Stimulated activated CD4-positive, alpha-beta T cell treated with anti-CD3 and anti-CD28 coated beads, Interleukin-12 subunit alpha, Interleukin-12 subunit beta, amount 100 ng/mL, for 24 hours (primary cell): ENCODE measurements at regions not wholly inside any gene's neighbourhood (a gene's known extent, or its start where the extent isn't known, plus 50 kb on each side); places are given as distances from the start of the nearest gene placed in this dataset.

Source experiments
- DNase-seq, 2 experiments: peaks; one replicate each; pipeline ENCODE4 v3.0.0-alpha.2; 2020; ENCODE audit warnings: low read depth in 2 of 2

DNA sequence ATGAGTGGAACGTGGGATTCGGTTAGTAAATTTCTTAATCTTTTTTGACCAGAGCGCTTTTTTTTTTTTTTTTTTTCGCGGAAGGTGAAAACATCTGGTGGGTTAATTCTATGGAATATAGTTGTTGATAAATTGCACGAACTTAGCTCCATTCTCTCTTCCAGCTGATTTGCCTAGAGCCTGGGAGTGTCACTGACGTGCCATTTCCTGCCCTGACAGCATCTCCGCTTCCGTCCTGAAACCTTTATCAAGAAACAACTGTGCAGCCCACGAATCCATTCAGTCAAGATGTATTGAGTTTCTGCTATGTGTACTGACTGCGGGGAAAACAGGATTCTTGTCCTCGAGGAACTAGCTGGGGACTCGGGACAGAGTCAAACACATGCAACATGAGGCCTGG lies 59.5 kb upstream of the TGM3 start:
- DNase-seq = no peak

DNA sequence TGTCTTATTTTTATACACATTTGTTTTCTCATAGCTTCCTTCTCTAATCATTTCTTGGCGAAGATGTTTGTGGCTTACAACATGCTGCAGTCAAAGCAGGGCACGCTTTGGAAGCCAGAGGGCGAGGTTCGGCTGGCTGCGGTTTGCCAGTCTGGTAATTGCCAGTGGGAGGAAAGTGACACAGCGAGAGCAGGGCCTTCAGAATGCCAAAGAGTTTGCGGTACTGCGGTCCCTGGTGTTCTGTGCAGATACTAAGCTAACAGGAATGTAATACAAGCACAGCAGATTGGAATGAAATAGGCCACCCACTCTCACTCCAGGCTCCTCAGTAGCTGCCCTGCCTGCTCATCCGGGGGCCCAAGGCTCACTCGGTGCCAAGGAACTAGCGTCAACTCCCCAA lies 58.7 kb upstream of the TGM3 start:
- no peak for DNase-seq

DNA sequence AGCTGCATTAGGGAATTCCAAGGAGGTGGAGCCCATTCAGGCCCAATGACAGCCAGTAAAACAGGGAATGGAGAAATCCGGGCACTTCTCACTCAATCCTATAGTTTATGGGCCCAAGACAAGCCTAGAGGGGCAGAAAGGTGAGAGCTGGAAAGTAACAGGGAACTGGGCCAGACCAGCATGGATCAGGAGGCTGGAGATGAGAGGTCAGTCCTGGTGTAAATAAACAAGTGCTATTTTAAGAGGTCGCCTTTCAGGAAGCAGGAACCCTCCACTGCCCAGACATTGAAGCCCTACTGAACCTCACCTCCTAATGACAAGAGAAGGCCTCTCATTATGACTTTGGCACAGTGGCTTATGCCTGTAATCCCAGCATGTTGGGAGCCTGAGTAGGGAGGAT lies 57.2 kb upstream of the TGM3 start:
- no peak for DNase-seq

DNA sequence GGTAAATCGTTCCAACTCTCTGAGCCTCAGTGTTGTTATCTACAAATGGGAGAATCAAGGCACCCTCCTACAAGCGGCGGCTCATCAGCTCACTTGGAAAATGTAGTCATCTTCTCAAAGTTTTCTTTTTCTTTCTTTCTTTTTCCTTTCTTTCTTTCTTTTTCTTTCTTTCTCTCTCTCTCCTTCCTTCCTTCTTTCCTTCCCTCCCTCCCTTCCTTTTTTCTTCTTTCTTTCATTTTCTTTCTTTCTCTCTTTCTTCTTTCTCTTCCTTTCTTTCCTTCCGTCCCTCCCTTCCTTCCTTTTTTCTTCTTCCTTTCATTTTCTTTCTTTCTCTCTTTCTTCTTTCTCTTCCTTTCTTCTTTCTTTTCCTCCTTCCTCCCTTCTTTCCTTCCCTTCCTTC lies 55.0 kb upstream of the TGM3 start:
- no peak for DNase-seq

DNA sequence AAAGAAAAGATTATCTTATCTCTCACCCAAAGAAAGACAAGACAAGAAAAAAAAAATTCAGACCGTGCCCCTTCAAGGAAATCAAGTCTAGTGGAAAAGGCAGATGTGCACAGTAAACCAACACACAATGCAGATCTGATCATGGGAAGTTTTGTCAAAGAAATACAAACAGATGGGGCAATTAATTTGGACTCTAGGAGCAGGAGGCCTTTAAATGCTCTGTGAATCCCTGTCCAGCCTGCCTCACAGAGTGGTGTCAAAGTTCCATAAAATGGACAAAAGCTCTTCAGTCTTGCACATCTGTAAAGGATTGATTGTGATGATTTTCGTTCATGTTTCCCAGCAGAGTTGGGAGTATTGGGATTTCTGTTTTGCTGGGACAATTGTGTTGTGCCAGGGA lies 53.1 kb upstream of the TGM3 start:
- no peak for DNase-seq

DNA sequence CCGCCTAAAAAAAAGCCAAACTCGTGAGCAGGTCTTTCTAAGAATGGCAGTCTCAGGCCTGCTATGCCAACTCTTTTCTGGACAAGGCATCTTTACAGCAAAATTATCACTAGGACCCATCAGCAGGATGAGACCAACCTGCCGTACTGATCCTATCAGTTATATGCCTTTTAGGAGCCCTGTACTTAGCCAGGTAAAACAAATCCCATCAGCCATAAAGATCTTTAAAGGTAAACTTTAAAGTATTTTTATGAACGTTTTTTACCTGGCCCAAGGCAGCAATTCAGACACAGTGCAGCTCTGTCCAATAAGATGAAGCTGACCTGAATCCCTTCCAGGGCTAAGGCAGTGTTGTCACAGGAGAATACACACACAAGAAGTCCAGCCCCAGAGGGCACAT lies 51.3 kb upstream of the TGM3 start:
- no peak for DNase-seq

DNA sequence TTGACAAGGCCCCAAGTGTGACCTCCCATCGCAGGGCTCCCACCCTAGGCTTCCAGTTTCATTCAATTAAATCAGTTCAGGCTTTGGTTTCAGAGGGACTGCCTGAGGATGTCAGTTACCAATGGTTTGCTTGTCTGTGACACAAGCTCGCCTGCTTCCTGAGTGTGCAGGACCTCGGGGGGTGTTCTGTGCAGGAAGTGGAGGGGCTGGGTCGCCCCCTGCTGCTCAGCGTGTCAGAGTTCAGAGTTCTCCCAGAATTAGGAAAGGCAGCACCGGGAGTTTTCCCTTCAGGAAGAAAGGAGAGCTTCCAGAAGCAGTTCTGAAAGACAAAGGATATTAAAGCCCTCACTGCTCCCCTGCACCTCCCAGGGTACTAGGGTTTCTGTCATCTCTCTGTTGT lies 50.8 kb upstream of the TGM3 start:
- no peak for DNase-seq

DNA sequence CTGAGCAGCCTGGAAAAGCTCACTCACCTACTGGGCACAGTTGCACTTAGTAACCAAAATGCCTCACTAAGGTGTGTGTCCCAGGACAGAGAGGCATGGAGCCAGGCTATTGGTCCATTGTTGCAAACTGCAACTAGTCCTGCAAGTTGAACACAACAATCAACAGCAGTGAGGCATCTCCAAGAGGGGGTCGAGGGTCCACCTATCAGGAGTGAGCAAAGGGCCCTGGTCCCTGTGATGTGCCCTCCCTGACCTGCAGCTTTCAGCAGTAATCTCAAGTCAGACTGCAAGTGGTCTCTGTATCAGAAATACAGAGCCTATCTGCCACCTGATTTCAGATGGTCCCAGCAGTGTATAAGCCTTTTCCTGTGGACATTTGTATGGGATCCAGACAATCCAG lies 50.2 kb upstream of the TGM3 start:
- DNase-seq = no peak
